Gastrocnemius medialis (tissue), 4 donors: ENCODE measurements at regions not wholly inside any gene's neighbourhood (a gene's known extent, or its start where the extent isn't known, plus 50 kb on each side); places are given as distances from the start of the nearest gene placed in this dataset.

Source experiments
- ATAC-seq, 2 donors: fragments of 150-250 bp; one replicate each; pipeline ENCODE4 v1.9.1; 2016
- DNase-seq, 2 donors: peaks; one replicate each; pipeline ENCODE4 v3.0.0-alpha.2; 2019
- H3K27ac ChIP-seq, 4 donors: fragments of 200-600 bp; sonication (generic); 1 replicate in 1 of 4; 2 replicates in 3 of 4; pipeline ENCODE4 v1.5.1; 2016 to 2018; ENCODE audit warnings: mild to moderate bottlenecking in 2 of 4, moderate library complexity in 1 of 4
- H3K27me3 ChIP-seq, 3 donors: fragments of 200-600 bp; sonication (generic) in 2 of 3; 1 replicate in 1 of 3; 2 replicates in 2 of 3; pipeline versions ENCODE4 v1.5.1 to v1.6.0; 2016 to 2019; ENCODE audit warnings: mild to moderate bottlenecking in 1 of 3, moderate library complexity in 1 of 3
- H3K36me3 ChIP-seq, 2 donors: fragments of 200-600 bp; sonication (generic) in 1 of 2; one replicate each; pipeline ENCODE4 v1.5.1; 2017 to 2018
- H3K4me1 ChIP-seq, 2 donors: fragments of 200-600 bp; sonication (generic) in 1 of 2; one replicate each; pipeline ENCODE4 v1.5.1; 2016 to 2017; ENCODE audit warnings: mild to moderate bottlenecking in 2 of 2
- H3K4me3 ChIP-seq, 4 donors: fragments of 200-600 bp; sonication (generic) in 3 of 4; 1 replicate in 1 of 4; 2 replicates in 3 of 4; pipeline ENCODE4 v1.5.1; 2016 to 2019; ENCODE audit warnings: mild to moderate bottlenecking in 2 of 4
- H3K9me3 ChIP-seq, 3 donors: fragments of 200-600 bp; sonication (generic) in 2 of 3; 1 replicate in 1 of 3; 2 replicates in 2 of 3; pipeline ENCODE4 v1.5.1; 2016 to 2019
- POLR2A ChIP-seq, 2 donors: fragments of 450-650 bp; IDR thresholded peaks; one replicate each; pipeline ENCODE4 v1.6.1; 2017; ENCODE audit warnings: antibody characterized with exemption in 2 of 2, mild to moderate bottlenecking in 2 of 2, moderate library complexity in 2 of 2
- in situ Hi-C, 4 donors: fragments of 200-750 bp; cut with MboI; loops; one replicate each; pipeline versions ENCODE4 v1.15.0 to v1.8.0; 2017; ENCODE audit warnings: low sequenced_read_pairs in 4 of 4
- intact Hi-C: fragments of 100-400 bp; cut with DNase I; formaldehyde crosslinking; loops from one replicate; pipeline ENCODE4 v1.15.1; 2023; ENCODE audit warnings: low total_unique reads
- TF ChIP-seq, protein P1 (sequence below), 5 experiments: fragments of 450-650 bp in 3 of 5; fragments of 200-600 bp in 2 of 5; sonication (generic) in 2 of 5; IDR thresholded peaks in 4 of 5; conservative IDR thresholded peaks in 1 of 5; 1 replicate in 4 of 5; 2 replicates in 1 of 5; pipeline ENCODE4 v1.5.1; 2016 to 2019; ENCODE audit warnings: antibody characterized with exemption in 5 of 5, mild to moderate bottlenecking in 3 of 5, moderate library complexity in 3 of 5

DNA sequence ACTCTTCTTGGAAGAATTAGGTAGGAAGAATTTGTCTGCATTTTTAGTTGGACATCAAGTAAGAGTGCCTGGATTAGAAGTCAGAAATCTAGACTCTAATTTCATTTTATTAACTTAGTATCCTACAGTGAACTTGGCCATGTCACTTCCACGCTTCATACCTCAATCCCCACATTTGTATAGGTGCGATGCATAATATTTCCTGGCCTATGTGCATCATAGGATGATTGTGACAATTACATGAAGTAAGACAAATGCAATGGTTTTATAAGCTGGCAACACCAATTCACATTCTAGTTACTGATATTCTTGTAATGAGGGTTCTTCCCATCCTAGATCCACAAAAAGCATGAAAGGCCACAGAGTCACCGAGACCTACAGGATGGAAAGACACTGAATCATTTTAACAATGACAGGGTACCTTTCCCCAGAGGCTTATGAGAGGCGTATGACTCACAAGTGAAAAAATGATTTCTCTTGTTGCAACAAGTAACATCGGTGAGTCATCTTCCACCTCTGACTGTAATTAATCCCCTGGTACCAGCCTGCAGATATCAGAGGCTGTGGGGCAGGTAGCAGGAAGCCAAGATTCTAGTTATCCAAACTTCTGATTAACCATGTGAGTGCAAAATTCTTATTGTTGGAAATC is 56.0 kb upstream of the OR5AK2 start:
- DNase-seq (no peak), ATAC-seq (no peak)
- Histone ChIP-seq H3K27me3 (no peaks in the 10 kb centered on the region), H3K36me3 (no peaks in the 10 kb centered on the region), H3K4me1 (no peaks in the 10 kb centered on the region), H3K27ac (no peak overlapping the region), H3K9me3 (no peaks in the 10 kb centered on the region), H3K4me3 (no peak overlapping the region)
- intact Hi-C loops (no loop called here), in situ Hi-C loops (no loop called here)
- TF ChIP-seq, protein P1, sequence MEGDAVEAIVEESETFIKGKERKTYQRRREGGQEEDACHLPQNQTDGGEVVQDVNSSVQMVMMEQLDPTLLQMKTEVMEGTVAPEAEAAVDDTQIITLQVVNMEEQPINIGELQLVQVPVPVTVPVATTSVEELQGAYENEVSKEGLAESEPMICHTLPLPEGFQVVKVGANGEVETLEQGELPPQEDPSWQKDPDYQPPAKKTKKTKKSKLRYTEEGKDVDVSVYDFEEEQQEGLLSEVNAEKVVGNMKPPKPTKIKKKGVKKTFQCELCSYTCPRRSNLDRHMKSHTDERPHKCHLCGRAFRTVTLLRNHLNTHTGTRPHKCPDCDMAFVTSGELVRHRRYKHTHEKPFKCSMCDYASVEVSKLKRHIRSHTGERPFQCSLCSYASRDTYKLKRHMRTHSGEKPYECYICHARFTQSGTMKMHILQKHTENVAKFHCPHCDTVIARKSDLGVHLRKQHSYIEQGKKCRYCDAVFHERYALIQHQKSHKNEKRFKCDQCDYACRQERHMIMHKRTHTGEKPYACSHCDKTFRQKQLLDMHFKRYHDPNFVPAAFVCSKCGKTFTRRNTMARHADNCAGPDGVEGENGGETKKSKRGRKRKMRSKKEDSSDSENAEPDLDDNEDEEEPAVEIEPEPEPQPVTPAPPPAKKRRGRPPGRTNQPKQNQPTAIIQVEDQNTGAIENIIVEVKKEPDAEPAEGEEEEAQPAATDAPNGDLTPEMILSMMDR (IDR thresholded peaks at IDR 0.05 in 4 of 5, conservative IDR thresholded peaks at IDR 0.05 in 1 of 5) = no peak
- no peak for TF ChIP-seq POLR2A (IDR thresholded peaks at IDR 0.05)

DNA sequence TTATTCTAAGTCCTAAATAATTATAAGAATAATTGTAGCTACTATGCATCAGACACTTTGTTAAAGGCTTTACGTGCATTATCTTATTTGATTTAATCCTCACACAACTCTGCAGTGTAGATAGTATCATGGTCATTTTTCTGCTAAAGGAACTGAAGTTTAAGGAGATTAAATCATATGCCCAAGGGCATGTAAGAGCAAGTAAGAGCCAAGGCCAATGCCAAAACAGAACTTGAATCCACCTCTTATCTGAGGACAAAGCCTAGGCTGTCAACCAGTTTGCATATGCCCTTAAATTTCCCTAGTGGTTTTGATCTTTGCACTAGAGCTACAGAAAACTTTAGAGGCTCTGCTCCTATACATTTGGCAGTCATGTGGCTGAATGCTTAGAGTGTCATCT is 65.6 kb upstream of the OR5AK2 start:
- TF ChIP-seq POLR2A (IDR thresholded peaks at IDR 0.05) = no peak
- TF ChIP-seq, protein P1 (IDR thresholded peaks at IDR 0.05 in 4 of 5, conservative IDR thresholded peaks at IDR 0.05 in 1 of 5) = no peak
- no peaks in the 10 kb centered on the region for H3K4me1 ChIP-seq
- H3K36me3 ChIP-seq = no peaks in the 10 kb centered on the region
- intact Hi-C loops (no loop called here), in situ Hi-C loops (no loop called here)
- H3K9me3 ChIP-seq = no peaks in the 10 kb centered on the region
- ATAC-seq = no peak
- no peak overlapping the region for H3K4me3 ChIP-seq
- no peak for DNase-seq
- H3K27ac ChIP-seq = no peak overlapping the region
- H3K27me3 ChIP-seq = no peaks in the 10 kb centered on the region

DNA sequence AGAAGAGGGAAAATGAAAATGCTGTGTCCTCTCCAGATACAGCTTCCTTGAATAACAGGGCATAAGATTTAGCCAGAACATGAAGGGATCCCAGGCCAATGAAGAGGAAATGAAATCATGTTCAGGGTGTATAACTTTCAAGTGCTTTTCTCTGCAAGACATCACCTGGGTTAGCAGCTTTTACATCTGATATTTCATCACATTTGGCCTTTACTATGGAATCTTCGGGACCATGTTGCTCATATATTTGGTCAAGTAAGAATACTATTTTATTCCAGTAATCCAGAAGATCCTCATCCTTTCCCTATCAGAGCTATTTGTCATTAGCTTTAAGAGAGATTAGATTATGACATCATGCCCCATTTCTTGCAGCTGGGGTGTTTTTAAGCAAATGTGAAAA is 66.3 kb upstream of the OR5AK2 start:
- intact Hi-C loops = no loop called here
- H3K4me3 ChIP-seq = no peak overlapping the region
- no peaks in the 10 kb centered on the region for H3K27me3 ChIP-seq
- no peaks in the 10 kb centered on the region for H3K4me1 ChIP-seq
- no peaks in the 10 kb centered on the region for H3K36me3 ChIP-seq
- no peaks in the 10 kb centered on the region for H3K9me3 ChIP-seq
- in situ Hi-C loops = no loop called here
- H3K27ac ChIP-seq = no peak overlapping the region
- DNase-seq (no peak), ATAC-seq (no peak)
- TF ChIP-seq POLR2A (IDR thresholded peaks at IDR 0.05) = no peak
- TF ChIP-seq, protein P1 (IDR thresholded peaks at IDR 0.05 in 4 of 5, conservative IDR thresholded peaks at IDR 0.05 in 1 of 5) = no peak

DNA sequence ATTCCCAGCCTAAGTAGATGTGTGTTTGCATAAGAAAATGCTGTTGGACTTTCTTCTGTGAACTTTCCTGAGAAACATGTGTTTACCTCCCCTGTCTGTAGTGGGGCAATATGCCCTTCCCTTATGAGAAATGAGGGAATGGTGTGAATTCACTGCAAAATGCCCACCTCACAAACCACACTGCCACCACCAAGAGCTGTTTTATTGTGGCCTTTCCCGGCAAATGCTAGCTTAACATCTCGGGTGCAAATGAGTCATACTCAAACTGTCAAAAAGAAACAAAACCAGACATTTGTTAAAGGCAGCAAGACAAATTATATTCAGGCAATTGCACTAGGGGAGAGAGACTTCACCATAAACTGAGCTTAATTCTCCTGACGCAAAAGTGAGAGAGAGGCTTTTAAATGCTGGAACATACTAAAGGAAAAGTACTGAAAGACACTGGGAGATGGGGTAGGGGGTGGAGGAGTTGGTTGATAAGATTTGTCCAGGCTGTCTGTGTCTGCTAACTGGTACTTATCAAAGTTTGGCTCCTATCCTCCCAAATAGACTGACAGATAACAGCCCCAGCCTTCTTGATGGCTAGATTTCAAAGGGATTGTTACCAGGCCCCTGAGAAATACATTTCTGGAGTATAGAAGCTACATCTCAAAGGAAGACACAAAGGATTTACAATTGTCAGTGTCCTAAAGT is 70.9 kb upstream of the OR5AK2 start:
- Histone ChIP-seq H3K27me3 (no peaks in the 10 kb centered on the region), H3K4me3 (no peak overlapping the region), H3K36me3 (no peaks in the 10 kb centered on the region), H3K27ac (no peak overlapping the region), H3K4me1 (no peaks in the 10 kb centered on the region), H3K9me3 (no peaks in the 10 kb centered on the region)
- ATAC-seq = no peak
- in situ Hi-C loops = no loop called here
- TF ChIP-seq POLR2A (IDR thresholded peaks at IDR 0.05) = no peak
- TF ChIP-seq, protein P1 (IDR thresholded peaks at IDR 0.05 in 4 of 5, conservative IDR thresholded peaks at IDR 0.05 in 1 of 5) = no peak
- intact Hi-C loops = no loop called here
- no peak for DNase-seq
